ENCODE measurements at regions not wholly inside any gene's neighbourhood (a gene's known extent, or its start where the extent isn't known, plus 50 kb on each side); places are given as distances from the start of the nearest gene placed in this dataset.

GRCh38 chr10:63987212-63987611 lies 466.0 kb downstream of the REEP3 start:
- no peak for DNase-seq (ENCODE audit: low spot score)
- H3K36me3 ChIP-seq = no peaks in the 10 kb centered on the region
- H3K9me3 ChIP-seq = no peaks in the 10 kb centered on the region
- H3K27ac ChIP-seq = no peak overlapping the region
- TF ChIP-seq, protein P1, sequence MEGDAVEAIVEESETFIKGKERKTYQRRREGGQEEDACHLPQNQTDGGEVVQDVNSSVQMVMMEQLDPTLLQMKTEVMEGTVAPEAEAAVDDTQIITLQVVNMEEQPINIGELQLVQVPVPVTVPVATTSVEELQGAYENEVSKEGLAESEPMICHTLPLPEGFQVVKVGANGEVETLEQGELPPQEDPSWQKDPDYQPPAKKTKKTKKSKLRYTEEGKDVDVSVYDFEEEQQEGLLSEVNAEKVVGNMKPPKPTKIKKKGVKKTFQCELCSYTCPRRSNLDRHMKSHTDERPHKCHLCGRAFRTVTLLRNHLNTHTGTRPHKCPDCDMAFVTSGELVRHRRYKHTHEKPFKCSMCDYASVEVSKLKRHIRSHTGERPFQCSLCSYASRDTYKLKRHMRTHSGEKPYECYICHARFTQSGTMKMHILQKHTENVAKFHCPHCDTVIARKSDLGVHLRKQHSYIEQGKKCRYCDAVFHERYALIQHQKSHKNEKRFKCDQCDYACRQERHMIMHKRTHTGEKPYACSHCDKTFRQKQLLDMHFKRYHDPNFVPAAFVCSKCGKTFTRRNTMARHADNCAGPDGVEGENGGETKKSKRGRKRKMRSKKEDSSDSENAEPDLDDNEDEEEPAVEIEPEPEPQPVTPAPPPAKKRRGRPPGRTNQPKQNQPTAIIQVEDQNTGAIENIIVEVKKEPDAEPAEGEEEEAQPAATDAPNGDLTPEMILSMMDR (IDR thresholded peaks at IDR 0.05) = no peak
- H3K4me1 ChIP-seq = no peaks in the 10 kb centered on the region
- no peaks in the 10 kb centered on the region for H3K27me3 ChIP-seq
- no peak overlapping the region for H3K4me3 ChIP-seq

- Histone ChIP-seq H3K4me3 (no peak overlapping the region), H3K36me3 (no peaks in the 10 kb centered on the region), H3K4me1 (no peaks in the 10 kb centered on the region), H3K27ac (no peak overlapping the region), H3K27me3 (no peaks in the 10 kb centered on the region), H3K9me3 (no peaks in the 10 kb centered on the region)
- TF ChIP-seq, protein P1 (IDR thresholded peaks at IDR 0.05) = no peak
- DNase-seq (ENCODE audit: low spot score) = no peak
Measured at GRCh38 chr10:63994371-63994770, 473.2 kb downstream of the REEP3 start.

DNA sequence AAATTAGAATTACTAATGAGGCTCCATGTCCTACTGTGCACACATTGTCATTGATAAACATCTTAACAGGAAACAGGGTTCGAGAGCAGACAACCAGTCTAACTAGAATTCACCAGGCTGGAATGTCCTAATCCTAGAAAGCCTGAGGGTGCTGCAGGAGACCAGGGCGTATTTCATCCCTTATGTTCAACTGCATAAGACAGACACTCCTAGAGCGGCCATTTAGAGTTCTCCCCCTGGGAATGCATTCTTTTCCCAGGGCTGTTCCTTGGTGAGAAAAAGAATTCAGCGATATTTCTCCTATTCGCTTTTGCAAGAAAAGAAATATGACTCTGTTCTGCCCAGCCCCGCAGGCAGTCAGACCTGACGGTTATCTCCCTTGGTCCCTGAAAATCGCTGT lies 486.0 kb downstream of the REEP3 start:
- no peak overlapping the region for H3K4me3 ChIP-seq
- H3K9me3 ChIP-seq = peaks cover 0 to 12% of the 10 kb centered on the region in 2 donors
- H3K36me3 ChIP-seq = no peaks in the 10 kb centered on the region
- H3K27ac ChIP-seq = no peak overlapping the region
- H3K27me3 ChIP-seq = no peaks in the 10 kb centered on the region
- TF ChIP-seq, protein P1 (IDR thresholded peaks at IDR 0.05) = no peak
- no peaks in the 10 kb centered on the region for H3K4me1 ChIP-seq
- DNase-seq (ENCODE audit: low spot score) = no peak

DNA sequence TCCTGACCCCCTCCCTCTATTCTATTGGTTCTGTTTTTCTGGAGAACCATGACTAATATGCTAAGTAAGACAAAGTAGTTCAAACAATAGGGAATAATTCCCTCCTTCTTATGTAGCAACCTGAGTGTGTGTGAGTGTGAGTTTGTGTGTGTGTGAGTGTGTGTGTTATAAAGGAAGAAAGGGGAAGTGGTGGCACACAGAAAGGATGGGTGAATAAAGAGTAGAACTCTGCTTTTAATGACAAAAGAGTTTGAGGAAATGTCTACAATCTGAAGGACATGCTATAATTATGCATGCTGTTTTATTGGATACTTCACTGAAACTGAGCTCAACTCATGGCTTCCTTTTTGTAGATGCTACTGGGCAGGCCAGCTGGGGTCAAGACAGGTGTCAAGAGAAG lies 489.5 kb downstream of the REEP3 start:
- Histone ChIP-seq H3K4me1 (no peaks in the 10 kb centered on the region), H3K27ac (no peak overlapping the region), H3K36me3 (no peaks in the 10 kb centered on the region), H3K4me3 (no peak overlapping the region), H3K27me3 (no peaks in the 10 kb centered on the region), H3K9me3 (peaks cover 0 to 10% of the 10 kb centered on the region in 2 donors)
- TF ChIP-seq, protein P1 (IDR thresholded peaks at IDR 0.05) = no peak
- DNase-seq (ENCODE audit: low spot score) = no peak

GRCh38 chr10:64011912-64012714 lies 490.9 kb downstream of the REEP3 start:
- Histone ChIP-seq H3K27me3 (no peaks in the 10 kb centered on the region), H3K4me3 (no peak overlapping the region), H3K27ac (no peak overlapping the region), H3K9me3 (no peaks in the 10 kb centered on the region), H3K4me1 (no peaks in the 10 kb centered on the region), H3K36me3 (no peaks in the 10 kb centered on the region)
- DNase-seq (ENCODE audit: low spot score) = no peak
- TF ChIP-seq, protein P1 (IDR thresholded peaks at IDR 0.05) = no peak

- Histone ChIP-seq H3K4me3 (no peak overlapping the region), H3K9me3 (no peaks in the 10 kb centered on the region), H3K27me3 (no peaks in the 10 kb centered on the region), H3K36me3 (no peaks in the 10 kb centered on the region), H3K27ac (no peak overlapping the region), H3K4me1 (no peaks in the 10 kb centered on the region)
- DNase-seq (ENCODE audit: low spot score) = no peak
- TF ChIP-seq, protein P1 (IDR thresholded peaks at IDR 0.05) = no peak
Measured at GRCh38 chr10:64014281-64014680, 493.1 kb downstream of the REEP3 start.
